Common myeloid progenitor, CD34-positive (primary cell): ENCODE measurements at regions not wholly inside any gene's neighbourhood (a gene's known extent, or its start where the extent isn't known, plus 50 kb on each side); places are given as distances from the start of the nearest gene placed in this dataset.

ENCODE experiments used
- CTCF ChIA-PET: fragments of 350-600 bp; sonication (Branson Sonifier 250); formaldehyde crosslinking; loops from one replicate; lab custom pipeline; 2021; ENCODE audit warnings: antibody characterized with exemption; lab: Charles Lee
- POLR2A ChIA-PET: fragments of 350-600 bp; sonication (Branson Sonifier 250); formaldehyde crosslinking; loops from one replicate; lab custom pipeline; 2021; ENCODE audit warnings: antibody characterized with exemption; lab: Charles Lee
- DNase-seq, 3 donors: peaks; one replicate each; pipeline versions ENCODE4 v3.0.0 to v3.0.0-alpha.2; 2013
- H3K27ac ChIP-seq, 2 experiments: 1 replicate in 1 of 2; 2 replicates in 1 of 2; pipeline ENCODE4 v1.7.0; 2013; ENCODE audit warnings: inconsistent platforms in 2 of 2, low read length in 2 of 2, mild to moderate bottlenecking in 2 of 2, low read depth in 1 of 2, moderate library complexity in 1 of 2; ENCODE audit not compliant: severe bottlenecking in 2 of 2, insufficient read depth in 1 of 2, poor library complexity in 1 of 2
- H3K27me3 ChIP-seq, 5 experiments: replicated peaks in 2 of 5; 1 replicate in 3 of 5; 2 replicates in 2 of 5; pipeline versions ENCODE4 v1.6.1 to v1.7.0; 2013; ENCODE audit warnings: low read length in 4 of 5, mild to moderate bottlenecking in 2 of 5, moderate library complexity in 2 of 5, inconsistent platforms in 1 of 5; ENCODE audit not compliant: insufficient read depth in 5 of 5, control insufficient read depth in 4 of 5
- H3K36me3 ChIP-seq, 4 experiments: 1 replicate in 2 of 4; 2 replicates in 2 of 4; pipeline versions ENCODE4 v1.6.1 to v1.7.0; 2013; ENCODE audit warnings: low read length in 3 of 4, control low read depth in 1 of 4, mild to moderate bottlenecking in 1 of 4; ENCODE audit not compliant: control insufficient read depth in 4 of 4, insufficient read depth in 4 of 4
- H3K4me1 ChIP-seq, 4 experiments: 1 replicate in 3 of 4; 2 replicates in 1 of 4; pipeline versions ENCODE4 v1.6.1 to v1.7.1; 2013; ENCODE audit warnings: low read length in 3 of 4, mild to moderate bottlenecking in 3 of 4, control low read depth in 1 of 4, inconsistent platforms in 1 of 4, moderate library complexity in 1 of 4; ENCODE audit not compliant: control insufficient read depth in 4 of 4, insufficient read depth in 4 of 4; ENCODE audit errors: control extremely low read depth in 1 of 4
- H3K4me3 ChIP-seq, 7 experiments: 1 replicate in 4 of 7; 2 replicates in 3 of 7; pipeline versions ENCODE4 v1.5.1 to v1.7.0; 2013; ENCODE audit warnings: mild to moderate bottlenecking in 7 of 7, low read length in 6 of 7, moderate library complexity in 6 of 7, inconsistent platforms in 2 of 7, low read depth in 2 of 7, control low read depth in 1 of 7; ENCODE audit not compliant: insufficient read depth in 4 of 7, control insufficient read depth in 1 of 7; ENCODE audit errors: extremely low read depth in 1 of 7
- H3K9me3 ChIP-seq, 5 experiments: 1 replicate in 4 of 5; 2 replicates in 1 of 5; pipeline versions ENCODE4 v1.6.1 to v1.7.1; 2013; ENCODE audit warnings: low read length in 4 of 5, mild to moderate bottlenecking in 2 of 5, inconsistent platforms in 1 of 5, low read depth in 1 of 5, moderate library complexity in 1 of 5; ENCODE audit not compliant: control insufficient read depth in 4 of 5, insufficient read depth in 2 of 5; ENCODE audit errors: control extremely low read depth in 1 of 5
- WGBS: methylation state at CpG from one replicate; pipeline ENCODE4 v1.1.5; 2013; ENCODE audit not compliant: insufficient coverage; 5-methylcytosine and 5-hydroxymethylcytosine counted together

DNA sequence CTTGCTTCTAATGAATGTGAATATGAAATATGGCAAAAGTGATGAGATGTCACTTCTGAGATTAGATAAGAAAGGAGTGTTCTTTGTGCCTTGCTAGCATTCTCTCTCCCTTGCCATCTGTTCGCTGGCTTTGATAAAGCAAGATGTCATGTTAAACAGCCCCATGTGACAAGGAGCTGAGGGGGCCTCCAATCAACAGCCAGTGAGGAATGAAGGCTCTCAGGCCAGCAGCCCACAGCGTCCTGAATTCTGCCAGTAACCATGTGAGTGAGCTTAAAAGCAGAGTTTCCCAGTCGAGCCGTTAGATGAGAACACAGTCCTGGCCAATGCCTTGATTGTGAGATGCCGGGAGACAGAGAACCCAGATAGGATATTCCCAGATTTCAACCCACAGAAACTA, 198.8 kb downstream of the IRS1 start:
- H3K4me1 ChIP-seq = no peaks in the 10 kb centered on the region
- H3K27me3 ChIP-seq = peaks cover 0 to 31% (median 8%) of the 10 kb centered on the region in 5 experiments
- no peak overlapping the region for H3K27ac ChIP-seq
- ChIA-PET CTCF (no interaction called here), POLR2A (no interaction called here)
- H3K9me3 ChIP-seq = no peaks in the 10 kb centered on the region
- no peak overlapping the region for H3K4me3 ChIP-seq
- no peaks in the 10 kb centered on the region for H3K36me3 ChIP-seq
- 91% methylated on average over 4 of the region's 5 CpGs for WGBS
- no peak for DNase-seq

DNA sequence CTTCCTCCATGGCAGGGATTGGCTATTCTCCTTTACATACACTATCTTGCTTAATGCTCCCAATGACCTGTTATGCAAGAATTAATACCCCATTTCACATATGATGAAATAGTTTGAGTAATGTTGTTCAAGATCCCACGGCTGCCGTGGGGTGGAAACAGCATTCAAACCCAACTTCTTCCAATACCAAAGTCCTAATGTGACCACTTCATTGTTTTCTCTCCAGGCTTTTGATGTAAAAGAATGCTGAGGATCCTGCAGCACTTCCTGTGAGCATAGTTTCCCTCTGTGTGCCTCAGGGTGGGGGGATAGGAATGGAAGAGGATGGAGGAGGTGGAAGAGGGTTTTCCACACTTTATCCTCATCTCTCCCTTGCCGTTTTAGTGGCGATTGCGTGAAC, 199.4 kb downstream of the IRS1 start:
- peaks cover 0 to 1% (median 0%) of the 10 kb centered on the region in 5 experiments for H3K9me3 ChIP-seq
- DNase-seq = no peak
- ChIA-PET POLR2A (no interaction called here), CTCF (no interaction called here)
- H3K27ac ChIP-seq = no peak overlapping the region
- no peaks in the 10 kb centered on the region for H3K4me1 ChIP-seq
- H3K27me3 ChIP-seq = peaks cover 0 to 27% (median 8%) of the 10 kb centered on the region in 5 experiments
- no peaks in the 10 kb centered on the region for H3K36me3 ChIP-seq
- no peak overlapping the region for H3K4me3 ChIP-seq
- WGBS = no CpG with 5 or more reads among the region's 5 CpGs

DNA sequence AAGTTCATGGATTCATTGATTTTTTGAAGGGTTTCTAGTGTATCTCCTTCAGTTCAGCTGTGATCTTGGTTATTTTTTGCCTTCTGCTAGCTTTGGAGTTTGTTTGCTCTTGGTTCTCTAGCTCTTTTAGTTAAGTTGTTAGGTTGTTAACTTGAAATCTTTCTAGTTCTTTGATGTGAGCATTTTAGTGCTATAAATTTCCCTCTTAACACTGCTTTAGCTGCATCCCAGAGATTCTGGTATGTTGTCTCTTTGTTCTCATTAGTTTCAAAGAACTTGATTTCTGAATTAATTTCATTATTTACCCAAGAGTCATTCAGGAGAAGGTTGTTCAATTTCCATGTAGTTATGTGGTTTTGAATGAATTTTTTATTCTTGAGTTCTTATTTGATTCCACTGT, 210.6 kb downstream of the IRS1 start:
- Histone ChIP-seq H3K27ac (no peak overlapping the region), H3K27me3 (peaks cover 0 to 3% (median 0%) of the 10 kb centered on the region in 5 experiments), H3K36me3 (no peaks in the 10 kb centered on the region), H3K4me3 (no peak overlapping the region), H3K9me3 (peaks cover 0 to 6% (median 4%) of the 10 kb centered on the region in 5 experiments), H3K4me1 (no peaks in the 10 kb centered on the region)
- ChIA-PET CTCF (no interaction called here), POLR2A (no interaction called here)
- no peak for DNase-seq

DNA sequence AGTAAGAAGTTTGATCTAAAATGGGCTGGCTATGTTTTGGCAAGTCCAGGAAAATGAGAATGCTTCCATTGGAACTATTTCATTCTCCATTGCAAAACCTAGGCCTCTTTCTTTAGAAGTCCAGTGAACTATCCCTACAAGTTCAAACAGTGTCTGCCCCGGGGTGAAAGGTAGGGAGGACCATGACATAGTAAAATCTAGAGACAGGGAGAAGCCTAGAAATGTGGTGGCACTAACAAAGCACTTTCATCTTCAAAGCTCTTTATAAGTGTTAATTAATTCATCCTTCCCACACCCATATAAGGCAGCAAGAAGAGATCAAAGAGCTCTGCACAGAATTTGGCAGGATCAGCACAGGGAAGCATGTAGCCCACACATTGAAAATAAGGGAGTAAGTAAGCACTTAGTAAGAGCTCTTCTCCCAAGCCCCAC, 214.5 kb downstream of the IRS1 start:
- no peak for DNase-seq
- no peaks in the 10 kb centered on the region for H3K4me1 ChIP-seq
- WGBS = no CpG with 5 or more reads among the region's 1 CpG
- no peak overlapping the region for H3K4me3 ChIP-seq
- peaks cover 0 to 4% (median 4%) of the 10 kb centered on the region in 5 experiments for H3K9me3 ChIP-seq
- no peak overlapping the region for H3K27ac ChIP-seq
- POLR2A ChIA-PET = no interaction called here
- no peaks in the 10 kb centered on the region for H3K36me3 ChIP-seq
- CTCF ChIA-PET = no interaction called here
- H3K27me3 ChIP-seq = peaks cover 0 to 22% (median 2%) of the 10 kb centered on the region in 5 experiments

DNA sequence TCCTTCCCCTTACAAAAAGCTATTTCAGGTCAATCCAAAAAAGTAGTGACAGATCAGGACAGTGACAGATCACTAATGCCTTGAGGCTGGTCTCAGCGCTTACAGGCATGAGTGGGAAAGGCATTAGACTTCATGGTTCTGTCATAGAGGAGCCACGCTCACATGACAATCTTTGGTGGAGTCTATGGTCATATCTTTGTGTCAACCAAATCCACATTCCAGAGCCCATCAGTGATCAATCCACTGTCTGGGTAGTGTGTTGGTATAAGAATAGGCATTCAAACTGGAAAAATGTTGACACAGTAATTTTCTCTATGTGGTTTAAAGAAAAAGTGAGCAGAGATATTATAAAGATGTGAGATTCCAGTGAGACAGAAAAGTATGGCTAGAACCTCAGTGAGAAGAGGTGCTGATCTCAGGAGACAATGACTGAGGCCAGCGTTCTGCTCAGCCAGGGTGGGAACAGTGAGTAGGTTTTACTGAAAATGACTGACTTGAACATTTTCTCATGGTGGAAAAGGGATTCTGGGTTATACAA, 215.0 kb downstream of the IRS1 start:
- H3K9me3 ChIP-seq = peaks cover 0 to 4% (median 2%) of the 10 kb centered on the region in 5 experiments
- H3K27me3 ChIP-seq = peaks cover 0 to 22% (median 2%) of the 10 kb centered on the region in 5 experiments
- WGBS = 100% methylated on average over 2 of the region's 3 CpGs
- ChIA-PET POLR2A (no interaction called here), CTCF (no interaction called here)
- no peak overlapping the region for H3K4me3 ChIP-seq
- no peak for DNase-seq
- no peak overlapping the region for H3K27ac ChIP-seq
- H3K4me1 ChIP-seq = no peaks in the 10 kb centered on the region
- no peaks in the 10 kb centered on the region for H3K36me3 ChIP-seq

DNA sequence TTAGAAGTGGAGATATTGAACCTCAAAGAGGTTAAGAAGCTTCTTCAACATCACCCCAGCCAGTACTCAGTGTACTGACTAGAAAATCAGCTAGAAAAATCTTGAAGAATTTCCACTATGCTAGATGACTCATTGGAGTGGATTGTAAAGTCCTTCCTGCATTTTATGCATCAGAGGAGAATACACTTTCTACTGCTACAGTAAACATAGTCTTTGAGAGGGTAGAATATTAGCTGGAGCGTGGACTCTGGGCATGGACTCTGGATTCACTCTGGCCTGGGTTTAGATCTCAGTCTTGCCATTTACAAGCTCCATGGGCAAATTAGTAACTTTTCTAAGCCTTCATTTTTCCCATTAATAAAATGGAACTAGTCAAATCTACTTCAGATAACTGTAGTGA, 215.9 kb downstream of the IRS1 start:
- DNase-seq = no peak
- WGBS = no CpG with 5 or more reads among the region's 1 CpG
- POLR2A ChIA-PET = no interaction called here

DNA sequence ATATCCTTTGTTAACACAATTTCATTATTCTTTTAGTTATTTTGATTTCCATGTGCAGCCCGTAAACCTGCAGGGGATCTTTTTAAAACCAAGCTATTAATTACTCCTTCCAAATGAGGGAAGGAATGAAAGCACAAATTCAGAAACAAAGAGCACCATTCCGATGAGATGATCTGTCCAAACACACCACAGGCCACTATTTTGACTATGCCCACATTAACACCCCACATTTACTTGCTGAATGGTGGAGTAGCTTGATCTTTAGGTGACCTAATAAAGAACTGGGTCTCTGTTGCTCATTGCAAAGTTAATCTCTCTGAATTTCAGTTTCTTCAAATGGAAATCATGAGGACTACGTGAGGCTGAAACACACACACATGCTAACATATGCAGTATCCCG, 218.0 kb downstream of the IRS1 start:
- no peaks in the 10 kb centered on the region for H3K36me3 ChIP-seq
- ChIA-PET POLR2A (no interaction called here), CTCF (no interaction called here)
- no peak for DNase-seq
- H3K9me3 ChIP-seq = peaks cover 0 to 1% (median 0%) of the 10 kb centered on the region in 5 experiments
- 11% methylated on average over 2 of the region's 4 CpGs for WGBS
- H3K27ac ChIP-seq = no peak overlapping the region
- H3K27me3 ChIP-seq = peaks cover 0 to 22% (median 2%) of the 10 kb centered on the region in 5 experiments
- no peak overlapping the region for H3K4me3 ChIP-seq
- no peaks in the 10 kb centered on the region for H3K4me1 ChIP-seq

More for the DNA sequence above, 215.9 kb downstream of the IRS1 start:
- Histone ChIP-seq H3K27me3 (peaks cover 0 to 22% (median 2%) of the 10 kb centered on the region in 5 experiments), H3K27ac (no peak overlapping the region), H3K4me3 (no peak overlapping the region), H3K36me3 (no peaks in the 10 kb centered on the region), H3K9me3 (peaks cover 0 to 4% (median 1%) of the 10 kb centered on the region in 5 experiments), H3K4me1 (no peaks in the 10 kb centered on the region)
- CTCF ChIA-PET = no interaction called here
